ENCODE measurements at regions not wholly inside any gene's neighbourhood (a gene's known extent, or its start where the extent isn't known, plus 50 kb on each side); places are given as distances from the start of the nearest gene placed in this dataset.

DNA sequence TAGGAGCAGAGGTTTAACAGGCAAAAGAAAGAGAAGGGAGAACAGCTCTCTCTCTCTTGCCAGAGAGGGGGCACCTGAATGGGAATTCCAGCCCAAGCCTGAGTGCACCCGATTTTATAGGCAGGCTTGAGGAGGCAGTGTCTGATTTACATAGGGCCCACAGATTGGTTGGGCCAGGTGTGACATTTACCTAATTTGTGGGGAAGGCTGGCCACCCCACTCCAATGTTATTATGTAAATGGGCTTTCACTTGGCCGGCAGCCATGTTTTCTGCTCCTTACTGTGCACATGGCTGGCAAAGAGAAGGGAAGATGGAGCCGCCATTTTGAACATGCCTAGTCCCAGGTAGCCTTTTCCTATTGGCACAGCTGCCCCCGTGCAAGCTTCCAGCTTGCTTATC lies 735.5 kb upstream of the AUTS2 start:
- TF ChIP-seq, protein P1, sequence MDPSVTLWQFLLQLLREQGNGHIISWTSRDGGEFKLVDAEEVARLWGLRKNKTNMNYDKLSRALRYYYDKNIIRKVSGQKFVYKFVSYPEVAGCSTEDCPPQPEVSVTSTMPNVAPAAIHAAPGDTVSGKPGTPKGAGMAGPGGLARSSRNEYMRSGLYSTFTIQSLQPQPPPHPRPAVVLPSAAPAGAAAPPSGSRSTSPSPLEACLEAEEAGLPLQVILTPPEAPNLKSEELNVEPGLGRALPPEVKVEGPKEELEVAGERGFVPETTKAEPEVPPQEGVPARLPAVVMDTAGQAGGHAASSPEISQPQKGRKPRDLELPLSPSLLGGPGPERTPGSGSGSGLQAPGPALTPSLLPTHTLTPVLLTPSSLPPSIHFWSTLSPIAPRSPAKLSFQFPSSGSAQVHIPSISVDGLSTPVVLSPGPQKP (IDR thresholded peaks at IDR 0.05; ENCODE audit: borderline replicate concordance, low read depth, low read length): no peak
- TF ChIP-seq SMC3 (IDR thresholded peaks at IDR 0.05; ENCODE audit: low read depth, low read length) (no peak), RAD21 (IDR thresholded peaks at IDR 0.05; ENCODE audit: low read length) (no peak), MXI1 (IDR thresholded peaks at IDR 0.05; ENCODE audit: borderline replicate concordance, low read depth, low read length) (no peak)
- TF ChIP-seq, protein P2, sequence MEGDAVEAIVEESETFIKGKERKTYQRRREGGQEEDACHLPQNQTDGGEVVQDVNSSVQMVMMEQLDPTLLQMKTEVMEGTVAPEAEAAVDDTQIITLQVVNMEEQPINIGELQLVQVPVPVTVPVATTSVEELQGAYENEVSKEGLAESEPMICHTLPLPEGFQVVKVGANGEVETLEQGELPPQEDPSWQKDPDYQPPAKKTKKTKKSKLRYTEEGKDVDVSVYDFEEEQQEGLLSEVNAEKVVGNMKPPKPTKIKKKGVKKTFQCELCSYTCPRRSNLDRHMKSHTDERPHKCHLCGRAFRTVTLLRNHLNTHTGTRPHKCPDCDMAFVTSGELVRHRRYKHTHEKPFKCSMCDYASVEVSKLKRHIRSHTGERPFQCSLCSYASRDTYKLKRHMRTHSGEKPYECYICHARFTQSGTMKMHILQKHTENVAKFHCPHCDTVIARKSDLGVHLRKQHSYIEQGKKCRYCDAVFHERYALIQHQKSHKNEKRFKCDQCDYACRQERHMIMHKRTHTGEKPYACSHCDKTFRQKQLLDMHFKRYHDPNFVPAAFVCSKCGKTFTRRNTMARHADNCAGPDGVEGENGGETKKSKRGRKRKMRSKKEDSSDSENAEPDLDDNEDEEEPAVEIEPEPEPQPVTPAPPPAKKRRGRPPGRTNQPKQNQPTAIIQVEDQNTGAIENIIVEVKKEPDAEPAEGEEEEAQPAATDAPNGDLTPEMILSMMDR (conservative IDR thresholded peaks at IDR 0.05; ENCODE audit: low read depth, low read length): no peak

Measured in IMR-90 (cell line).